SK-N-SH (cell line): ENCODE measurements at regions not wholly inside any gene's neighbourhood (a gene's known extent, or its start where the extent isn't known, plus 50 kb on each side); places are given as distances from the start of the nearest gene placed in this dataset.

Source experiments
- RFX5 ChIP-seq: IDR thresholded peaks from 2 replicates; pipeline ENCODE4 v1.6.1; 2012; ENCODE audit warnings: mild to moderate bottlenecking, improper control_type of control experiment, low read length
- TEAD4 ChIP-seq: IDR thresholded peaks from 2 replicates; pipeline ENCODE4 v1.4.0; 2012; ENCODE audit warnings: mild to moderate bottlenecking, borderline replicate concordance; ENCODE audit not compliant: insufficient read depth
- YY1 ChIP-seq: IDR thresholded peaks from 2 replicates; pipeline ENCODE4 v1.4.0; 2012; ENCODE audit warnings: low read depth, mild to moderate bottlenecking
- TF ChIP-seq, protein P1 (sequence below): fragments of 150-350 bp; IDR thresholded peaks from 2 replicates; pipeline ENCODE4 v1.6.1; 2016; ENCODE audit warnings: mild to moderate bottlenecking, low read depth, low read length
- TF ChIP-seq, protein P2 (sequence below): fragments of 200-600 bp; sonication (generic); IDR thresholded peaks from 2 replicates; pipeline ENCODE4 v1.6.1; 2017; ENCODE audit warnings: antibody characterized with exemption, mild to moderate bottlenecking, moderate library complexity
- TF ChIP-seq, protein P3 (sequence below): IDR thresholded peaks from 2 replicates; pipeline ENCODE4 v1.4.0; 2012; ENCODE audit warnings: low read depth, borderline replicate concordance

DNA sequence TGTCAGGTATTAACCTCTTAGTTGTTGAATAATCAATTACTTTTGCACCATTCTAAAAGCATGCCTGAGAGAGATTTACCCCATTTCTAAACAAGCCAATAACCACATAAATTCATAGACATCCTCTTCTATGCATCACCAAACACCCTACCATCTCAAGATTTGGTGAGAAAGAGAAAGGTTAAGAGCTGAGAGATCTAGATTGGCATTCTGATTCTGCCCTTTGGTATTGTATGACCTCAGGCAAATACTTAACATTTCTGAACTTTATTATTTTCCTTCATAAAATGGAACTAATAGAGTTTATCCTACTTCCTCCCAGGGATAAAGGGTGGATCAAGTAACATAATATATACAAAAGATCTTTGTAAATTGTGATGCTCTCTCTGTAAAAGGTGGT lies 146.5 kb upstream of the MME start:
- TF ChIP-seq RFX5 (no peak), YY1 (no peak), TEAD4 (no peak)
- TF ChIP-seq, protein P1, sequence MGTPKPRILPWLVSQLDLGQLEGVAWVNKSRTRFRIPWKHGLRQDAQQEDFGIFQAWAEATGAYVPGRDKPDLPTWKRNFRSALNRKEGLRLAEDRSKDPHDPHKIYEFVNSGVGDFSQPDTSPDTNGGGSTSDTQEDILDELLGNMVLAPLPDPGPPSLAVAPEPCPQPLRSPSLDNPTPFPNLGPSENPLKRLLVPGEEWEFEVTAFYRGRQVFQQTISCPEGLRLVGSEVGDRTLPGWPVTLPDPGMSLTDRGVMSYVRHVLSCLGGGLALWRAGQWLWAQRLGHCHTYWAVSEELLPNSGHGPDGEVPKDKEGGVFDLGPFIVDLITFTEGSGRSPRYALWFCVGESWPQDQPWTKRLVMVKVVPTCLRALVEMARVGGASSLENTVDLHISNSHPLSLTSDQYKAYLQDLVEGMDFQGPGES, result no peak
- TF ChIP-seq, protein P2, sequence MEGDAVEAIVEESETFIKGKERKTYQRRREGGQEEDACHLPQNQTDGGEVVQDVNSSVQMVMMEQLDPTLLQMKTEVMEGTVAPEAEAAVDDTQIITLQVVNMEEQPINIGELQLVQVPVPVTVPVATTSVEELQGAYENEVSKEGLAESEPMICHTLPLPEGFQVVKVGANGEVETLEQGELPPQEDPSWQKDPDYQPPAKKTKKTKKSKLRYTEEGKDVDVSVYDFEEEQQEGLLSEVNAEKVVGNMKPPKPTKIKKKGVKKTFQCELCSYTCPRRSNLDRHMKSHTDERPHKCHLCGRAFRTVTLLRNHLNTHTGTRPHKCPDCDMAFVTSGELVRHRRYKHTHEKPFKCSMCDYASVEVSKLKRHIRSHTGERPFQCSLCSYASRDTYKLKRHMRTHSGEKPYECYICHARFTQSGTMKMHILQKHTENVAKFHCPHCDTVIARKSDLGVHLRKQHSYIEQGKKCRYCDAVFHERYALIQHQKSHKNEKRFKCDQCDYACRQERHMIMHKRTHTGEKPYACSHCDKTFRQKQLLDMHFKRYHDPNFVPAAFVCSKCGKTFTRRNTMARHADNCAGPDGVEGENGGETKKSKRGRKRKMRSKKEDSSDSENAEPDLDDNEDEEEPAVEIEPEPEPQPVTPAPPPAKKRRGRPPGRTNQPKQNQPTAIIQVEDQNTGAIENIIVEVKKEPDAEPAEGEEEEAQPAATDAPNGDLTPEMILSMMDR, result no peak
- TF ChIP-seq, protein P3, sequence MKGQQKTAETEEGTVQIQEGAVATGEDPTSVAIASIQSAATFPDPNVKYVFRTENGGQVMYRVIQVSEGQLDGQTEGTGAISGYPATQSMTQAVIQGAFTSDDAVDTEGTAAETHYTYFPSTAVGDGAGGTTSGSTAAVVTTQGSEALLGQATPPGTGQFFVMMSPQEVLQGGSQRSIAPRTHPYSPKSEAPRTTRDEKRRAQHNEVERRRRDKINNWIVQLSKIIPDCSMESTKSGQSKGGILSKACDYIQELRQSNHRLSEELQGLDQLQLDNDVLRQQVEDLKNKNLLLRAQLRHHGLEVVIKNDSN, result no peak
